ENCODE measurements at regions not wholly inside any gene's neighbourhood (a gene's known extent, or its start where the extent isn't known, plus 50 kb on each side); places are given as distances from the start of the nearest gene placed in this dataset.
"Not testable (repeated sequence)": the region's sequence is repeated elsewhere in the genome, so short reads cannot be mapped to it uniquely, and the experiment has no call there.

DNA sequence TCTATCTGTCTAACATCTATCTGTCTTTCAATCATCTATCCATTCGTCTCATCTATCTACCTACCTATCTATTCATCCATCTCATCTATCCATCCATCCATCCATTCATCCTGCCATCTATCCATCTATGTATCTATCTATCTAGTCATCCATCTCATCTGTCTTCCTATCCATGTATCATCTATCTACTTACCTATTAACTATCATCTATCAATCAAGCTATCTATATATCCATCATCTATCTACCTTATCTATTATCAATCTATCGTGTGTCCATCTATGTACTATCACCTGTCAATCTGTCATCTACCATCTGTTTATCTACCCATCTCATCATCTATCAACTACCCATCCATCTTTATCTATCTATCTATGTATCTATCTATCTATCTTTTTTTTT is 217.7 kb downstream of the CRLF2 start:
- Histone ChIP-seq H3K9ac (ENCODE audit: low read depth in 1 of 3, low read length in 3 of 3) (no peak overlapping the region), H3K27me3 (ENCODE audit: control insufficient read depth in 3 of 3, insufficient read depth in 3 of 3, low read length in 3 of 3) (no peaks in the 10 kb centered on the region), H3K36me3 (ENCODE audit: control insufficient read depth in 3 of 3, insufficient read depth in 3 of 3, low read length in 3 of 3) (no peaks in the 10 kb centered on the region), H3K4me1 (ENCODE audit: control insufficient read depth in 3 of 3, insufficient read depth in 3 of 3, low read length in 3 of 3) (peaks cover 0 to 3% (median 0%) of the 10 kb centered on the region in 3 donors), H3K27ac (ENCODE audit: low read depth, low read length) (no peak overlapping the region), H3K4me3 (ENCODE audit: low read length in 3 of 3) (no peak overlapping the region), H3K9me3 (ENCODE audit: control insufficient read depth in 3 of 3, low read length in 3 of 3) (peaks cover 0 to 10% (median 3%) of the 10 kb centered on the region in 3 donors)

DNA sequence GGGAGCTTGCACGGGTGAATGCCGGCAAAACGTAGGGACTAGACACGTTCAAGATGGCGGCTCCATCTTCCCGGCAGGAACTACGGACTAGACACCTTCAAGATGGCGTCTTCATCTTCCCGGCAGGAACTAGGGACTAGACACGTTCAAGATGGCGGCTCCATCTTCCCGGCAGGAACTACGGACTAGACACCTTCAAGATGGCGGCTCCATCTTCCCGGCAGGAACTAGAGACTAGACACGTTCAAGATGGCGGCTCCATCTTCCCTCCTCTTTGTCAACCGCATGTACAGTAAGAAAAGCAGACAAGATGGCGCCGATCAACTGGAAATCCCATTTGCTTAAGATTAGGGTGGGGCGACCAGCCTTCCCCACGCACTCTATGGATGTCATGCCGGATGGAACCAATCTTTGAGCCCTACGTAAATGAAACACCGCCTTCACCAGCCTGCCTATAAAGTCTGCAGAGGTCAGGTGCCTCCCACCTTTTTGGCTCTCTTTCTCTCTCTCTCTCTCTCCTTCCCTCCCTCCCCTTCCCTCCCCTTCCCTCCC is 222.4 kb downstream of the CRLF2 start:
- peak overlapping the region; percentile 64 for H3K27ac ChIP-seq (ENCODE audit: low read depth, low read length)
- H3K9ac ChIP-seq (ENCODE audit: low read depth in 1 of 3, low read length in 3 of 3) = no peak overlapping the region
- H3K9me3 ChIP-seq (ENCODE audit: control insufficient read depth in 3 of 3, low read length in 3 of 3) = peaks cover 0 to 10% (median 3%) of the 10 kb centered on the region in 3 donors
- peaks cover 0 to 3% (median 0%) of the 10 kb centered on the region in 3 donors for H3K4me1 ChIP-seq (ENCODE audit: control insufficient read depth in 3 of 3, insufficient read depth in 3 of 3, low read length in 3 of 3)
- no peaks in the 10 kb centered on the region for H3K36me3 ChIP-seq (ENCODE audit: control insufficient read depth in 3 of 3, insufficient read depth in 3 of 3, low read length in 3 of 3)
- no peaks in the 10 kb centered on the region for H3K27me3 ChIP-seq (ENCODE audit: control insufficient read depth in 3 of 3, insufficient read depth in 3 of 3, low read length in 3 of 3)
- peak overlapping the region in 2 of 3 donors; percentile 57 to 65 for H3K4me3 ChIP-seq (ENCODE audit: low read length in 3 of 3)

DNA sequence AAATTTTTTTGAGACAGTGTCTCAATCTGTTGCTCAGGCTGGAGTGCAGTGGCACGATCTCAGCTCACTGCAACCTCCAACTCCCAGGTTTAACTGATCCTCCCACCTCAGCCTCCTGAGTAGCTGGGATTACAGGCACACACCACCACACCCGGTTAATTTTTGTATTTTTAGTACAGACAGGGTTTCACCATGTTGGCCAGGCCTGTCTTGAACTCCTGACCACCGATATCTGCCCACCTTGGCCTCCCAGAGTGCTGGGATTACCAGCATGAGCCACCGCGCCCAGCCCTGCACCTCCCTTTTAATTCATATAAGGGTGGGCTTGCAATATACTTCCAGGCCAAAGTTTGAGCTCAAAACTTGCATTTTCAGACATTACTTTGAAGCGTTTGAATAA is 223.9 kb downstream of the CRLF2 start:
- H3K9me3 ChIP-seq (ENCODE audit: control insufficient read depth in 3 of 3, low read length in 3 of 3); H3K9ac ChIP-seq (ENCODE audit: low read depth in 1 of 3, low read length in 3 of 3); H3K36me3 ChIP-seq (ENCODE audit: control insufficient read depth in 3 of 3, insufficient read depth in 3 of 3, low read length in 3 of 3); H3K27ac ChIP-seq (ENCODE audit: low read depth, low read length); H3K4me3 ChIP-seq (ENCODE audit: low read length in 3 of 3); H3K27me3 ChIP-seq (ENCODE audit: control insufficient read depth in 3 of 3, insufficient read depth in 3 of 3, low read length in 3 of 3); H3K4me1 ChIP-seq (ENCODE audit: control insufficient read depth in 3 of 3, insufficient read depth in 3 of 3, low read length in 3 of 3): not testable (repeated sequence)

DNA sequence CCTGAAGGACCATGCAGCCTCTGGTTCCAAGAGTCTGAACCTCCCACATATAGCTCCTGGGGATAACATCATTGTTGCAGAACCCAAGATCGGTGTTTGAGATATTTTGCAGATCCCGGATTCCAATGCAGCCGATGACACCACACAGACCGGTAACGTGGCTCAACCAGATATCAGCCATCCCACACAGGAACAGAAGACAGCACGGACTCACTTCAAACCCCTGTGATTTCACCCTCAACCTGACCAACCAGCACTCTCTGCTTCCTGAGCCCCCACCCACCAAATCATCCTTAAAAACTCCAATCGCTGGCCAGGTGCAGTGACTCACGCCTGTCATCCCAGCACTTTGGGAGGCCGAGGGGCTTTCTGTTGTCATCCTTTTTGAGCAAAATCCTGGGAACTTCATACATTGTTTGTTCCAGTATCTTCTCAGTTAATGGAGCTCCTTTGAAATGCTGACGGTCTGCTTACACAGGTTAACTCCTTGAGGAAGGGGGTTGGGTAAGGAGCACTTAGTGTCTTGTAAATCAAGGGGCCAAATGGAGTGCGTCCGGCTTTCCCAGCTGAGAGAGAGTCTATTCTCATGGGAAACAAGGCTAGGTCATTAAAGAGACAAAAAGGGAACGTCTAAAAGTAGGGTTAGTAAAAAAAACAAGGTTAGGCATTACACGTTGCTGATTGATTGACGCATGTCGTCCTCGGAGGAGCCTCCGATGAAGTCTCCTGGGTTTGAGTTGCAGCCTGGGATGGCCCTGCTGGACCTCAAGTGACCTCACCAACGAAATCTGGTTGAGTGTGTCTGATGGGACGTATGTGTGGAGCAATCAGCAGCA is 230.4 kb downstream of the CRLF2 start:
- H3K9ac ChIP-seq (ENCODE audit: low read depth in 1 of 3, low read length in 3 of 3) = no peak overlapping the region
- H3K27me3 ChIP-seq (ENCODE audit: control insufficient read depth in 3 of 3, insufficient read depth in 3 of 3, low read length in 3 of 3) = peaks cover 0 to 13% (median 4%) of the 10 kb centered on the region in 3 donors
- H3K36me3 ChIP-seq (ENCODE audit: control insufficient read depth in 3 of 3, insufficient read depth in 3 of 3, low read length in 3 of 3) = no peaks in the 10 kb centered on the region
- H3K4me3 ChIP-seq (ENCODE audit: low read length in 3 of 3) = no peak overlapping the region
- H3K4me1 ChIP-seq (ENCODE audit: control insufficient read depth in 3 of 3, insufficient read depth in 3 of 3, low read length in 3 of 3) = no peaks in the 10 kb centered on the region
- peaks cover 0 to 5% (median 2%) of the 10 kb centered on the region in 3 donors for H3K9me3 ChIP-seq (ENCODE audit: control insufficient read depth in 3 of 3, low read length in 3 of 3)
- no peak overlapping the region for H3K27ac ChIP-seq (ENCODE audit: low read depth, low read length)

DNA sequence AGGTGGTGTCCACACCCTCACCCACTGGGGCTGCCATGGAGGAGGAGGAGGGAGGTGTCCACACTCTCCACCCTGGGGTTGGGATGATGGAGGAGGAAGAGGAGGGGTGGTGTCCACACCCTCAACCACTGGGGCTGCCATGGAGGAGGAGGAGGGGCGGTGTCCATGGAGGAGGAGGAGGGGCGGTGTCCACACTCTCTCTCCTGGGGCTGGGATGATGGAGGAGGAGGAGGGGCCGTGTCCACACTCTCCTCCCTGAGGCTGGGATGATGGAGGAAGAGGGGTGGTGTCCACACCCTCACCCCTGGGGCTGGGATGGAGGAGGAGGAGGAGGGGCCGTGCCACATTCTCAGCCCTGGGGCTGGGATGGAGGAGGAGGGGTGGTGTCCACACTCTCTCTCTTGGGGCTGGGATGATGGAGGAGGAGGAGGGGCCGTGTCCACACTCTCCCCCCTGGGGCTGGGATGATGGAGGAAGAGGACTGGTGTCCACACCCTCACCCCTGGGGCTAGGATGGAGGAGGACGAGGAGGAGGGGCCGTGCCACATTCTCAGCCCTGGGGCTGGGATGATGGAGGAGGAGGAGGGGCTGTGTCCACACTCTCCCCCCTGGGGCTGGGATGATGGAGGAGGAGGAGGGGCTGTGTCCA is 231.7 kb downstream of the CRLF2 start:
- Histone ChIP-seq H3K9ac (ENCODE audit: low read depth in 1 of 3, low read length in 3 of 3) (no peak overlapping the region), H3K4me1 (ENCODE audit: control insufficient read depth in 3 of 3, insufficient read depth in 3 of 3, low read length in 3 of 3) (no peaks in the 10 kb centered on the region), H3K9me3 (ENCODE audit: control insufficient read depth in 3 of 3, low read length in 3 of 3) (peaks cover 2 to 8% (median 5%) of the 10 kb centered on the region in 3 donors), H3K27ac (ENCODE audit: low read depth, low read length) (no peak overlapping the region), H3K4me3 (ENCODE audit: low read length in 3 of 3) (no peak overlapping the region), H3K36me3 (ENCODE audit: control insufficient read depth in 3 of 3, insufficient read depth in 3 of 3, low read length in 3 of 3) (no peaks in the 10 kb centered on the region), H3K27me3 (ENCODE audit: control insufficient read depth in 3 of 3, insufficient read depth in 3 of 3, low read length in 3 of 3) (peaks cover 0 to 13% (median 4%) of the 10 kb centered on the region in 3 donors)

DNA sequence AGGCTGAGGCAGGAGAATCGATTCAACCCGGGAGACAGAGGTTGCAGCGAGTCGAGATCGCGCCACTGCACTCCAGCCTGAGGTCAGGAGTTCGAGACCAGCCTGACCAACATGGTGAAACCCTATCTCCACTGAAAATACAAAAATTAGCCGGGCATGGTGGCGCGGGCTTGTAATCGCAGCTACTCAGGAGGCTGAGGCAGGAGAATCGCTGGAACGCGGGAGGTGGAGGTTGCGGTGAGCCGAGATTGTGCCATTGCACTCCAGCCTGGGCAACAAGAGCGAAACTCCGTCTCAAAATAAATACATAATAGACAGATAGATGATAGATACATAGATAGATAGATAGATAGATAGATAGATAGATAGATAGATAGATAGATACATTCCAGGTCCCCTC is 233.3 kb downstream of the CRLF2 start:
- H3K4me1 ChIP-seq (ENCODE audit: control insufficient read depth in 3 of 3, insufficient read depth in 3 of 3, low read length in 3 of 3); H3K9ac ChIP-seq (ENCODE audit: low read depth in 1 of 3, low read length in 3 of 3); H3K27ac ChIP-seq (ENCODE audit: low read depth, low read length); H3K9me3 ChIP-seq (ENCODE audit: control insufficient read depth in 3 of 3, low read length in 3 of 3); H3K4me3 ChIP-seq (ENCODE audit: low read length in 3 of 3); H3K36me3 ChIP-seq (ENCODE audit: control insufficient read depth in 3 of 3, insufficient read depth in 3 of 3, low read length in 3 of 3): not testable (repeated sequence)
- peaks cover 0 to 13% (median 4%) of the 10 kb centered on the region in 3 donors for H3K27me3 ChIP-seq (ENCODE audit: control insufficient read depth in 3 of 3, insufficient read depth in 3 of 3, low read length in 3 of 3)

DNA sequence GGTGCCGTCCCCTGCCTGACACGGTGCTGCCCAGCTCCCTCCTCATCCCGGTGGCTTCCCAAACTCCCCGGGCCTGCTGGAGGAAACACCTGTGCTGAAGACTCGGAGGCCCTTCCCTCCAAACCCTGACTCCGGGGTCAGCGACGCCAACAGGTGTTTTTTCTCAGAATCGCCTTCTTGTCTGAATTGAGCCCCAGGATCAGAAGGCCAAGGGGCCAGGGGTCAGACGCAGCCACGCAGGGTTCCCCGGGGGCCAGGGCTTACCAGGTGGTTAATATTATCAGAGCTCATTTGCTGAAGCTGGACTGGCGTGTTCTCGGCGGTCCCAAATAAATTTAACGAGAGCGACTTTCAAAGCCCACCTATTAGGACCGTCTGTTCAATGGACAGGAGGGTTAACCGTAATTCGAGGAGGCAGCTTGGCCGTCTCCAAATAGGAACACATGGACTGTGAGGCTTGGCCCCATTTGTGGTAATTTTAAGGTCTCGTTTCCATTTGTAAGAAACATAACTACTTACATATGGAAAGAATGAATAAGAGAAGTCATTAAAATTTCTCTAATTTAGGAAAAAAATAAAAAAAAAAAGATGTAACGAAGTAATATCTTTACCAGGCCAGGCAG is 239.3 kb downstream of the CRLF2 start:
- no peaks in the 10 kb centered on the region for H3K27me3 ChIP-seq (ENCODE audit: control insufficient read depth in 3 of 3, insufficient read depth in 3 of 3, low read length in 3 of 3)
- peaks cover 0 to 6% (median 5%) of the 10 kb centered on the region in 3 donors for H3K9me3 ChIP-seq (ENCODE audit: control insufficient read depth in 3 of 3, low read length in 3 of 3)
- H3K4me1 ChIP-seq (ENCODE audit: control insufficient read depth in 3 of 3, insufficient read depth in 3 of 3, low read length in 3 of 3) = no peaks in the 10 kb centered on the region
- no peak overlapping the region for H3K4me3 ChIP-seq (ENCODE audit: low read length in 3 of 3)
- H3K9ac ChIP-seq (ENCODE audit: low read depth in 1 of 3, low read length in 3 of 3) = no peak overlapping the region
- H3K27ac ChIP-seq (ENCODE audit: low read depth, low read length) = no peak overlapping the region
- H3K36me3 ChIP-seq (ENCODE audit: control insufficient read depth in 3 of 3, insufficient read depth in 3 of 3, low read length in 3 of 3) = no peaks in the 10 kb centered on the region

DNA sequence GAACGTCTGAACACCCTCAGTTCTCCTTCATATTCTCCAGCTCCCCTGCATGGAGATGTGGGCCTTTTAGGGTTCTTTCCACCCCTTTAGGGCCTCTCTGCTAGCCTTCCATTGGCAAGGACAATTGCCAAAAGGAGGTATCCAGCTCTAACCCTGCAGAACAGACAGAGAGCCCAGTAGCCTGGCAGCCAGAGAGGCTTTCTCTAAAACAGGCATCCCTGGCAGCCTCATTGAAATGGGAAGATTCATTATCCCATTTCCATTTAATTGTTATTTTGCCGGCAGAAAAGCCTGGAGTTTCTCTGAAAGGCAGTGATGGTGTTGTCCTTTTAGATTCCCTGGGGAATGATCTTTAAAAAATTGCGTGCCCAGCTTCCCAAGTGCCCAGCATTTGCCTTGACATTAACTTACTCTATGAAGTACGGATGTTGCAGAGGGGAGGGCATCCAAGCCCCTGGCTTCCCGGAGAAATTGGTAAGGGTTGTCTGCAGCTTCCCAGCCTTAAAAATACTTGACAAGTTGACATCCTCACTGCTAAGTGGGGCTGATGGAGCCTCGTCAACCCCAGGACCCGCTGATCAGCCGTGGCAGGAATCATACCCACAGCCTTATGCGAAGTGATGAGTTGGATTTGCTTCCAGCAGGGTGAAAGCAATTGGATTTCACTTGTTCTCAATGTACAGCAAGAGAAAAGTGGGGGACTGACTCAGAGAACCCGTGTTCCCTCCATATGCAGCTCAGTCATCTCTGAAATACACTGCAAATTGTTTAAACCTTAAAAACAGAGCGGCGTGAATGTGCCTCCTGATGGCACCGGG is 244.1 kb downstream of the CRLF2 start:
- no peaks in the 10 kb centered on the region for H3K4me1 ChIP-seq (ENCODE audit: control insufficient read depth in 3 of 3, insufficient read depth in 3 of 3, low read length in 3 of 3)
- no peak overlapping the region for H3K27ac ChIP-seq (ENCODE audit: low read depth, low read length)
- no peaks in the 10 kb centered on the region for H3K9me3 ChIP-seq (ENCODE audit: control insufficient read depth in 3 of 3, low read length in 3 of 3)
- H3K4me3 ChIP-seq (ENCODE audit: low read length in 3 of 3) = no peak overlapping the region
- H3K9ac ChIP-seq (ENCODE audit: low read depth in 1 of 3, low read length in 3 of 3) = no peak overlapping the region
- H3K27me3 ChIP-seq (ENCODE audit: control insufficient read depth in 3 of 3, insufficient read depth in 3 of 3, low read length in 3 of 3) = peaks cover 0 to 7% (median 4%) of the 10 kb centered on the region in 3 donors
- no peaks in the 10 kb centered on the region for H3K36me3 ChIP-seq (ENCODE audit: control insufficient read depth in 3 of 3, insufficient read depth in 3 of 3, low read length in 3 of 3)

DNA sequence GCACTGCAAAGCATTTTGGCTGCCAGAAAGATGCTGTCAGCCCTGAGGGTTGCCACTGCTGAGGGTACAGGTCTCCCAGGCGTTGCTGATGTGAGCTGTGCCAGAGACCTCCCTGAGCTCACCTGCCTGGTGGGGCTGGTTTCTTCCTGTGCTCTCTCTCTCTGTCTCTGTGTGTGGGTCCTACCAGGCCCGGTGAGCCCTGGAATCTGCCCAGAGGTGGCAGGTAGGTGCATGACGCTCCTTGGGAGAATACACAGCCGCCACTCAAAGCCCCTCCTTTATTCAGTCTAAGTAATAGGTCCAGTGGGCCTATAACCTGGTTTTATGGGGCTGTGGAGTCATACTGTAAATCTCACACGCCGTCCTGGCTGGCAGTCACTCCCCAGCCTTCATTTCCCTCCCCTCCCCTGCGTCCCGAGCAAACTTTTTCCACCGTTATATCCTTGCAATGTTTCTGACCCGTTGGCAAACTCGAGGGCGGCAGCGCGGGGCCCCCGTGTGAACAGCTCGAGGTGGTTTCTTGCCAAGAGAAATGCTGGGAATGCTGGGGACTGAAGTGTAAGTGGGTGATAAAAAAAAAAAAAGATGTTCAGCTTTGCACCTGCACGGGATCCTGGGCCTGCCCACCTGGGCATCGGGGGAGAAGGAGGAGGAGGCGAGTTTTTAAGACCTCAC is 245.9 kb downstream of the CRLF2 start:
- H3K4me3 ChIP-seq (ENCODE audit: low read length in 3 of 3) = no peak overlapping the region
- no peak overlapping the region for H3K27ac ChIP-seq (ENCODE audit: low read depth, low read length)
- no peak overlapping the region for H3K9ac ChIP-seq (ENCODE audit: low read depth in 1 of 3, low read length in 3 of 3)

More for the DNA sequence above, 245.9 kb downstream of the CRLF2 start:
- H3K27me3 ChIP-seq (ENCODE audit: control insufficient read depth in 3 of 3, insufficient read depth in 3 of 3, low read length in 3 of 3) = peaks cover 0 to 7% (median 4%) of the 10 kb centered on the region in 3 donors
- H3K9me3 ChIP-seq (ENCODE audit: control insufficient read depth in 3 of 3, low read length in 3 of 3) = no peaks in the 10 kb centered on the region
- no peaks in the 10 kb centered on the region for H3K36me3 ChIP-seq (ENCODE audit: control insufficient read depth in 3 of 3, insufficient read depth in 3 of 3, low read length in 3 of 3)
- H3K4me1 ChIP-seq (ENCODE audit: control insufficient read depth in 3 of 3, insufficient read depth in 3 of 3, low read length in 3 of 3) = no peaks in the 10 kb centered on the region

Measured in skeletal muscle tissue (tissue), 3 donors.